Heart right ventricle (tissue), 16 donors: ENCODE measurements at regions not wholly inside any gene's neighbourhood (a gene's known extent, or its start where the extent isn't known, plus 50 kb on each side); places are given as distances from the start of the nearest gene placed in this dataset.

ENCODE experiments used
- ATAC-seq, 8 donors: fragments of 200-7000 bp; cut with Tn5 transposase; one replicate each; pipeline ENCODE4 v1.9.1; 2020; ENCODE audit warnings: mild to moderate bottlenecking in 8 of 8, moderate library complexity in 8 of 8, moderate number of reproducible peaks in 1 of 8
- DNase-seq, 2 donors: peaks; one replicate each; pipeline ENCODE4 v3.0.0-alpha.2; 2020
- H3K27ac ChIP-seq, 10 donors: fragments of 200-600 bp; sonication (generic) in 2 of 10; one replicate each; pipeline versions ENCODE4 v1.5.0 to v1.8.0; 2020 to 2022; ENCODE audit warnings: mild to moderate bottlenecking in 3 of 10
- H3K27me3 ChIP-seq, 7 donors: fragments of 200-600 bp; one replicate each; pipeline ENCODE4 v1.8.0; 2021 to 2022; ENCODE audit warnings: mild to moderate bottlenecking in 2 of 7
- H3K36me3 ChIP-seq, 9 donors: fragments of 200-600 bp; sonication (generic) in 1 of 9; one replicate each; pipeline versions ENCODE4 v1.5.0 to v1.8.0; 2020 to 2022; ENCODE audit warnings: mild to moderate bottlenecking in 2 of 9
- H3K4me1 ChIP-seq, 9 donors: fragments of 200-600 bp; sonication (generic) in 1 of 9; one replicate each; pipeline versions ENCODE4 v1.5.0 to v1.8.0; 2020 to 2022; ENCODE audit warnings: mild to moderate bottlenecking in 4 of 9
- H3K4me3 ChIP-seq, 10 donors: fragments of 200-600 bp; sonication (generic) in 2 of 10; one replicate each; pipeline versions ENCODE4 v1.5.0 to v1.8.0; 2020 to 2022; ENCODE audit warnings: mild to moderate bottlenecking in 7 of 10, moderate library complexity in 2 of 10
- H3K9me3 ChIP-seq, 11 donors: fragments of 200-600 bp in 10 of 11; sonication (generic) in 2 of 11; one replicate each; pipeline versions ENCODE4 v1.5.0 to v1.8.0; 2013 to 2022; ENCODE audit warnings: mild to moderate bottlenecking in 2 of 11, control low read depth in 1 of 11, moderate library complexity in 1 of 11
- CTCF ChIP-seq, 9 donors: fragments of 200-600 bp; sonication (generic) in 2 of 9; IDR thresholded peaks; one replicate each; pipeline versions ENCODE4 v1.5.0 to v1.8.0; 2021 to 2022; ENCODE audit warnings: antibody characterized with exemption in 9 of 9, mild to moderate bottlenecking in 5 of 9, moderate library complexity in 1 of 9
- WGBS, 2 donors: extraction: QIAGEN DNeasy Blood & Tissue Kit; methylation state at CpG; one replicate each; pipeline ENCODE4 v1.1.7; 2013; ENCODE audit warnings: inconsistent platforms in 1 of 2; 5-methylcytosine and 5-hydroxymethylcytosine counted together
- intact Hi-C, 10 donors: fragments of 100-400 bp; cut with DNase I; formaldehyde crosslinking; loops; one replicate each; pipeline versions ENCODE4 v1.11.1 to v1.14.2; 2022
- donor health status: Arrhythmogenic right ventricular cardiomyopathy.
- donor health status: ischemic (EF 13 %, LVEDD 7.1; RV severe dilation, severe dysfunction).
- donor health status: healthy with polysubstance abuse.
- donor health status: DM: no; HTN: yes; CAD: no.
- donor health status: DM: no; HTN: no; CAD: no.
- donor health status: ischemic (EF 25% LVEDD 6.9; RV normal size, moderate dysfunction).
- donor health status: ischemic (EF 25% LVEDD 5.7; RV mildly dilated, moderate dysfunction).
- donor health status: healthy.
- donor health status: DM: yes; HTN: yes; CAD: no.
- donor health status: Ischemic cardiomyopathy.
- donor health status: ischemic (EF 35%, LVEDD 5.7; RV mildly dilated, moderate dysfunction).
- donor health status: nonischemic (EF 11% LVEDD 7.7; RV severe dilation, severe dysfunction).
- donor health status: DM: yes; HTN: yes; CAD: no.
- donor health status: PGD.
- donor health status: ischemic (EF 29% LVEDD 5.4; RV normal size, mild dysfunction).
- donor health status: nonischemic (EF 23%, LVEDD 6.1; RV moderate dilation, normal function).

- DNase-seq: peak in 1 of 2 donors; percentile 9
- Histone ChIP-seq H3K27me3 (no peaks in the 10 kb centered on the region), H3K4me1 (peaks cover 0 to 23% (median 8%) of the 10 kb centered on the region in 9 donors), H3K4me3 (no peak overlapping the region), H3K36me3 (no peaks in the 10 kb centered on the region), H3K9me3 (peaks cover 0 to 16% (median 0%) of the 10 kb centered on the region in 11 donors), H3K27ac (peak overlapping the region in 4 of 10 donors; percentile 1 to 50 (median 42))
- intact Hi-C loops: loop anchor here in 1 of 10 donors (10.0 kb wide), 1 partner anchor 244 kb away; no protein-coding TSS in a partner anchor
- 36 to 54% methylated on average over 5 of the region's 5 CpGs for WGBS, 2 donors
- peak in 7 of 8 donors; percentile 47 to 87 (median 77) for ATAC-seq
- no peak for TF ChIP-seq CTCF (IDR thresholded peaks at IDR 0.05)
Measured at GRCh38 chr12:114920771-114921554, 237.0 kb upstream of the TBX3 start.

GRCh38 chr12:114919479-114919878 is 235.5 kb upstream of the TBX3 start:
- Histone ChIP-seq H3K27me3 (no peaks in the 10 kb centered on the region), H3K9me3 (peaks cover 0 to 16% (median 0%) of the 10 kb centered on the region in 11 donors), H3K27ac (no peak overlapping the region), H3K36me3 (no peaks in the 10 kb centered on the region), H3K4me1 (peaks cover 0 to 23% (median 8%) of the 10 kb centered on the region in 9 donors), H3K4me3 (no peak overlapping the region)
- TF ChIP-seq CTCF (IDR thresholded peaks at IDR 0.05): no peak
- WGBS, 2 donors: 65% methylated on average over 8 of the region's 8 CpGs
- ATAC-seq (no peak), DNase-seq (no peak)
- intact Hi-C loops: no loop called here

- DNase-seq: no peak
- no peak overlapping the region for H3K27ac ChIP-seq
- H3K4me1 ChIP-seq: peaks cover 0 to 23% (median 8%) of the 10 kb centered on the region in 9 donors
- H3K4me3 ChIP-seq: no peak overlapping the region
- no peaks in the 10 kb centered on the region for H3K36me3 ChIP-seq
- H3K27me3 ChIP-seq: no peaks in the 10 kb centered on the region
- no peak for TF ChIP-seq CTCF (IDR thresholded peaks at IDR 0.05)
- WGBS, 2 donors: 52 to 57% methylated on average over 3 of the region's 3 CpGs
- intact Hi-C loops: no loop called here
- ATAC-seq: no peak
- peaks cover 0 to 16% (median 0%) of the 10 kb centered on the region in 11 donors for H3K9me3 ChIP-seq
Measured at GRCh38 chr12:114918535-114919233, 234.7 kb upstream of the TBX3 start.

GRCh38 chr12:114917953-114918352 is 234.0 kb upstream of the TBX3 start:
- no peak for TF ChIP-seq CTCF (IDR thresholded peaks at IDR 0.05)
- peaks cover 0 to 12% (median 0%) of the 10 kb centered on the region in 11 donors for H3K9me3 ChIP-seq
- H3K27ac ChIP-seq: no peak overlapping the region
- no peak for ATAC-seq
- no peak overlapping the region for H3K4me3 ChIP-seq
- intact Hi-C loops: no loop called here
- no peaks in the 10 kb centered on the region for H3K36me3 ChIP-seq
- DNase-seq: no peak
- peaks cover 0 to 23% (median 8%) of the 10 kb centered on the region in 9 donors for H3K4me1 ChIP-seq
- no peaks in the 10 kb centered on the region for H3K27me3 ChIP-seq
